ENCODE measurements at regions not wholly inside any gene's neighbourhood (a gene's known extent, or its start where the extent isn't known, plus 50 kb on each side); places are given as distances from the start of the nearest gene placed in this dataset.

- TF ChIP-seq, protein P1, sequence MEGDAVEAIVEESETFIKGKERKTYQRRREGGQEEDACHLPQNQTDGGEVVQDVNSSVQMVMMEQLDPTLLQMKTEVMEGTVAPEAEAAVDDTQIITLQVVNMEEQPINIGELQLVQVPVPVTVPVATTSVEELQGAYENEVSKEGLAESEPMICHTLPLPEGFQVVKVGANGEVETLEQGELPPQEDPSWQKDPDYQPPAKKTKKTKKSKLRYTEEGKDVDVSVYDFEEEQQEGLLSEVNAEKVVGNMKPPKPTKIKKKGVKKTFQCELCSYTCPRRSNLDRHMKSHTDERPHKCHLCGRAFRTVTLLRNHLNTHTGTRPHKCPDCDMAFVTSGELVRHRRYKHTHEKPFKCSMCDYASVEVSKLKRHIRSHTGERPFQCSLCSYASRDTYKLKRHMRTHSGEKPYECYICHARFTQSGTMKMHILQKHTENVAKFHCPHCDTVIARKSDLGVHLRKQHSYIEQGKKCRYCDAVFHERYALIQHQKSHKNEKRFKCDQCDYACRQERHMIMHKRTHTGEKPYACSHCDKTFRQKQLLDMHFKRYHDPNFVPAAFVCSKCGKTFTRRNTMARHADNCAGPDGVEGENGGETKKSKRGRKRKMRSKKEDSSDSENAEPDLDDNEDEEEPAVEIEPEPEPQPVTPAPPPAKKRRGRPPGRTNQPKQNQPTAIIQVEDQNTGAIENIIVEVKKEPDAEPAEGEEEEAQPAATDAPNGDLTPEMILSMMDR (IDR thresholded peaks at IDR 0.05), result no peak
- TF ChIP-seq EP300 (IDR thresholded peaks at IDR 0.05), result no peak
- no peak for TF ChIP-seq POLR2A (IDR thresholded peaks at IDR 0.05)
These were observed 117.3 kb upstream of the NAP1L1 start for GRCh38 chr12:76201758-76202157.
